ENCODE measurements at regions not wholly inside any gene's neighbourhood (a gene's known extent, or its start where the extent isn't known, plus 50 kb on each side); places are given as distances from the start of the nearest gene placed in this dataset.

DNA sequence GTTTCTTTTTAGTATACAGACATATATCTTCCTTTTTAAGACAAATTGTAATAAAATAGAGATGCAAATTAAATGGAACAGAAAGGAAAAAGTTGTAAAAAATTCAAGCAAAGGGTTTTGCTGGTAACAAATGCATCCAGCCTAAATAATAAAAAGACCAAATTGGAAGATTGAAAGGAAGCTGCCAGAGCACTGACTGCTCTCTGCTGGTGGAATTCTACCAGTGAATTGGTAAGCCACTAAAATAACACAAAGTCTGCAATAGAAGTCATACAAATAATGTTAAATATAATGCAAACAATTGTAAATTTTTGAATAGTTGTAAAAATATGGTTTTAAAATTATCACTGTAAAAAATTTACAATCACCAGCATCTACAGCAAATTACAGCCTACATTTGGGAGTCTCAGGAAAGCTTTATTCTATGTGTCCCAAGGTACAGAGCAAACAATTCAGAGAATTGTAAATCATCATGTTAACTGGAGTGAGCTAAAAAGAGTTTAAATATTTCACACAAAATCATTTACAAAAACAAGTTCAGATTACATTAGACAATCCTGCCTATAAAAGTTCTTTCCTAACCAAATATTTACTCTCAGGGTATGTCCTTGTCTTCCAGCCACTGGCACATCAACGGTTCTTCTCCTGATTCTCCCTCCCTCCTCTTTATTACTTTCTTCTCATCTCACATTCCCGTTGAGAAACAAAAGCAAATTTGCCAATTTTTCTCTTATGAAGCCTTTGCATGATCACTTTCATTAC is 1322.5 kb downstream of the PCDH7 start:
- WGBS (ENCODE audit: insufficient coverage) = 70% methylated on average over 2 of the region's 2 CpGs

DNA sequence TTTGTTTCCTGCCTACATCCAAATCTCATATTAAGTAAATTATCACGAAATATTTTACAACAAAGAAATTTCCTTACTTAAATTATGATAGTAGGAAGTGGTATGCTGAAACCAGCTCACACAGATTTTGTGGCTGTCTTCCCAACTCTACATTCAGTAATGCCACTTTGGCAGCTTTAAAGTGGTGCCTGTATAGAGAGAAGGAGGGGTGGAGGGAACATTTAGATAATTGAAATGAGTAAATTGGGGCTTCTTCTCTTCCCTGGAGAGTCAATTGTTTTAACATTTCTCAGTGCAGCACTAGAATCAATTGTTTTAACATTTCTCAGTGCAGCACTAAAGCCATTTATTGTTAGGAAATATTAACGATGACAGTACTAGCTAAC is 1323.1 kb downstream of the PCDH7 start:
- no peak overlapping the region for H3K4me3 ChIP-seq (ENCODE audit: low read length)
- H3K4me1 Mint-ChIP-seq = no peaks in the 10 kb centered on the region
- intact Hi-C loops (cut with micrococcal nuclease) = no loop called here
- H3K9me3 ChIP-seq (ENCODE audit: control insufficient read depth, insufficient read depth, low read length) = no peaks in the 10 kb centered on the region
- ATAC-seq (no peak), DNase-seq (no peak)
- TF ChIP-seq, protein P1, sequence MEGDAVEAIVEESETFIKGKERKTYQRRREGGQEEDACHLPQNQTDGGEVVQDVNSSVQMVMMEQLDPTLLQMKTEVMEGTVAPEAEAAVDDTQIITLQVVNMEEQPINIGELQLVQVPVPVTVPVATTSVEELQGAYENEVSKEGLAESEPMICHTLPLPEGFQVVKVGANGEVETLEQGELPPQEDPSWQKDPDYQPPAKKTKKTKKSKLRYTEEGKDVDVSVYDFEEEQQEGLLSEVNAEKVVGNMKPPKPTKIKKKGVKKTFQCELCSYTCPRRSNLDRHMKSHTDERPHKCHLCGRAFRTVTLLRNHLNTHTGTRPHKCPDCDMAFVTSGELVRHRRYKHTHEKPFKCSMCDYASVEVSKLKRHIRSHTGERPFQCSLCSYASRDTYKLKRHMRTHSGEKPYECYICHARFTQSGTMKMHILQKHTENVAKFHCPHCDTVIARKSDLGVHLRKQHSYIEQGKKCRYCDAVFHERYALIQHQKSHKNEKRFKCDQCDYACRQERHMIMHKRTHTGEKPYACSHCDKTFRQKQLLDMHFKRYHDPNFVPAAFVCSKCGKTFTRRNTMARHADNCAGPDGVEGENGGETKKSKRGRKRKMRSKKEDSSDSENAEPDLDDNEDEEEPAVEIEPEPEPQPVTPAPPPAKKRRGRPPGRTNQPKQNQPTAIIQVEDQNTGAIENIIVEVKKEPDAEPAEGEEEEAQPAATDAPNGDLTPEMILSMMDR (IDR thresholded peaks at IDR 0.05) = no peak
- no peaks in the 10 kb centered on the region for H3K36me3 ChIP-seq (ENCODE audit: control insufficient read depth, insufficient read depth, low read length)
- H3K27me3 Mint-ChIP-seq (ENCODE audit: low read depth in 2 of 2) = no peaks in the 10 kb centered on the region
- peaks cover 6 to 15% of the 10 kb centered on the region in 2 donors for H3K9me3 Mint-ChIP-seq
- H3K27ac ChIP-seq (ENCODE audit: low read length) = no peak overlapping the region
- H3K4me1 ChIP-seq (ENCODE audit: control insufficient read depth, insufficient read depth, low read length) = no peaks in the 10 kb centered on the region
- no peak overlapping the region for H3K27ac Mint-ChIP-seq
- H3K36me3 Mint-ChIP-seq = peaks cover 7% of the 10 kb centered on the region
- H3K4me3 Mint-ChIP-seq = no peak overlapping the region
- no CpG with 5 or more reads among the region's 2 CpGs for WGBS (ENCODE audit: insufficient coverage)
- no peaks in the 10 kb centered on the region for H3K27me3 ChIP-seq (ENCODE audit: control insufficient read depth, insufficient read depth, low read length)

More for the DNA sequence above, 1322.5 kb downstream of the PCDH7 start:
- H3K9me3 Mint-ChIP-seq = peaks cover 6 to 14% of the 10 kb centered on the region in 2 donors
- no peaks in the 10 kb centered on the region for H3K4me1 Mint-ChIP-seq
- no peak overlapping the region for H3K4me3 Mint-ChIP-seq
- intact Hi-C loops (cut with micrococcal nuclease) = no loop called here
- H3K36me3 Mint-ChIP-seq = peaks cover 7% of the 10 kb centered on the region
- TF ChIP-seq, protein P1 (IDR thresholded peaks at IDR 0.05) = no peak
- Histone ChIP-seq H3K27me3 (ENCODE audit: control insufficient read depth, insufficient read depth, low read length) (no peaks in the 10 kb centered on the region), H3K27ac (ENCODE audit: low read length) (no peak overlapping the region), H3K4me3 (ENCODE audit: low read length) (no peak overlapping the region), H3K36me3 (ENCODE audit: control insufficient read depth, insufficient read depth, low read length) (no peaks in the 10 kb centered on the region), H3K9me3 (ENCODE audit: control insufficient read depth, insufficient read depth, low read length) (no peaks in the 10 kb centered on the region), H3K4me1 (ENCODE audit: control insufficient read depth, insufficient read depth, low read length) (no peaks in the 10 kb centered on the region)
- DNase-seq (no peak), ATAC-seq (no peak)
- no peak overlapping the region for H3K27ac Mint-ChIP-seq
- no peaks in the 10 kb centered on the region for H3K27me3 Mint-ChIP-seq (ENCODE audit: low read depth in 2 of 2)

GRCh38 chr4:32061916-32062315 is 1341.7 kb downstream of the PCDH7 start:
- TF ChIP-seq, protein P1 (IDR thresholded peaks at IDR 0.05) = no peak
- intact Hi-C loops (cut with micrococcal nuclease) = no loop called here
- Mint-ChIP-seq H3K4me3 (no peak overlapping the region), H3K27me3 (ENCODE audit: low read depth in 2 of 2) (no peaks in the 10 kb centered on the region), H3K9me3 (peaks cover 6 to 16% of the 10 kb centered on the region in 2 donors), H3K27ac (no peak overlapping the region), H3K4me1 (no peaks in the 10 kb centered on the region), H3K36me3 (no peaks in the 10 kb centered on the region)
- no peak for ATAC-seq
- H3K4me3 ChIP-seq (ENCODE audit: low read length) = no peak overlapping the region
- peaks cover 10% of the 10 kb centered on the region for H3K9me3 ChIP-seq (ENCODE audit: control insufficient read depth, insufficient read depth, low read length)
- DNase-seq = no peak
- H3K27ac ChIP-seq (ENCODE audit: low read length) = no peak overlapping the region
- 69% methylated on average over 2 of the region's 2 CpGs for WGBS (ENCODE audit: insufficient coverage)
- no peaks in the 10 kb centered on the region for H3K36me3 ChIP-seq (ENCODE audit: control insufficient read depth, insufficient read depth, low read length)
- H3K27me3 ChIP-seq (ENCODE audit: control insufficient read depth, insufficient read depth, low read length) = no peaks in the 10 kb centered on the region
- no peaks in the 10 kb centered on the region for H3K4me1 ChIP-seq (ENCODE audit: control insufficient read depth, insufficient read depth, low read length)

GRCh38 chr4:32073542-32073941 is 1353.4 kb downstream of the PCDH7 start:
- Histone ChIP-seq H3K9me3 (ENCODE audit: control insufficient read depth, insufficient read depth, low read length) (peaks cover 6% of the 10 kb centered on the region), H3K4me3 (ENCODE audit: low read length) (no peak overlapping the region), H3K36me3 (ENCODE audit: control insufficient read depth, insufficient read depth, low read length) (no peaks in the 10 kb centered on the region), H3K27ac (ENCODE audit: low read length) (no peak overlapping the region), H3K4me1 (ENCODE audit: control insufficient read depth, insufficient read depth, low read length) (no peaks in the 10 kb centered on the region), H3K27me3 (ENCODE audit: control insufficient read depth, insufficient read depth, low read length) (no peaks in the 10 kb centered on the region)
- H3K36me3 Mint-ChIP-seq = no peaks in the 10 kb centered on the region
- no peak overlapping the region for H3K27ac Mint-ChIP-seq
- H3K27me3 Mint-ChIP-seq (ENCODE audit: low read depth in 2 of 2) = no peaks in the 10 kb centered on the region
- 83% methylated on average over 1 of the region's 2 CpGs for WGBS (ENCODE audit: insufficient coverage)
- TF ChIP-seq, protein P1 (IDR thresholded peaks at IDR 0.05) = no peak
- H3K4me1 Mint-ChIP-seq = no peaks in the 10 kb centered on the region
- intact Hi-C loops (cut with micrococcal nuclease) = no loop called here
- ATAC-seq (no peak), DNase-seq (no peak)
- no peak overlapping the region for H3K4me3 Mint-ChIP-seq
- H3K9me3 Mint-ChIP-seq = peaks cover 11 to 17% of the 10 kb centered on the region in 2 donors

Data from natural killer cell (primary cell).